ENCODE measurements at regions not wholly inside any gene's neighbourhood (a gene's known extent, or its start where the extent isn't known, plus 50 kb on each side); places are given as distances from the start of the nearest gene placed in this dataset.

- TF ChIP-seq, protein P1, sequence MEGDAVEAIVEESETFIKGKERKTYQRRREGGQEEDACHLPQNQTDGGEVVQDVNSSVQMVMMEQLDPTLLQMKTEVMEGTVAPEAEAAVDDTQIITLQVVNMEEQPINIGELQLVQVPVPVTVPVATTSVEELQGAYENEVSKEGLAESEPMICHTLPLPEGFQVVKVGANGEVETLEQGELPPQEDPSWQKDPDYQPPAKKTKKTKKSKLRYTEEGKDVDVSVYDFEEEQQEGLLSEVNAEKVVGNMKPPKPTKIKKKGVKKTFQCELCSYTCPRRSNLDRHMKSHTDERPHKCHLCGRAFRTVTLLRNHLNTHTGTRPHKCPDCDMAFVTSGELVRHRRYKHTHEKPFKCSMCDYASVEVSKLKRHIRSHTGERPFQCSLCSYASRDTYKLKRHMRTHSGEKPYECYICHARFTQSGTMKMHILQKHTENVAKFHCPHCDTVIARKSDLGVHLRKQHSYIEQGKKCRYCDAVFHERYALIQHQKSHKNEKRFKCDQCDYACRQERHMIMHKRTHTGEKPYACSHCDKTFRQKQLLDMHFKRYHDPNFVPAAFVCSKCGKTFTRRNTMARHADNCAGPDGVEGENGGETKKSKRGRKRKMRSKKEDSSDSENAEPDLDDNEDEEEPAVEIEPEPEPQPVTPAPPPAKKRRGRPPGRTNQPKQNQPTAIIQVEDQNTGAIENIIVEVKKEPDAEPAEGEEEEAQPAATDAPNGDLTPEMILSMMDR (IDR thresholded peaks at IDR 0.05; ENCODE audit: poor library complexity, severe bottlenecking) = no peak
- TF ChIP-seq EP300 (conservative IDR thresholded peaks at IDR 0.05; ENCODE audit: poor library complexity, severe bottlenecking) = no peak
- no peak for TF ChIP-seq EZH2 (IDR thresholded peaks at IDR 0.05; ENCODE audit: borderline replicate concordance, insufficient read depth, low read length, poor library complexity, severe bottlenecking)
- no peak for TF ChIP-seq RAD21 (conservative IDR thresholded peaks at IDR 0.05)
- no peak for TF ChIP-seq MXI1 (conservative IDR thresholded peaks at IDR 0.05; ENCODE audit: poor library complexity, severe bottlenecking)
- TF ChIP-seq, protein P2, sequence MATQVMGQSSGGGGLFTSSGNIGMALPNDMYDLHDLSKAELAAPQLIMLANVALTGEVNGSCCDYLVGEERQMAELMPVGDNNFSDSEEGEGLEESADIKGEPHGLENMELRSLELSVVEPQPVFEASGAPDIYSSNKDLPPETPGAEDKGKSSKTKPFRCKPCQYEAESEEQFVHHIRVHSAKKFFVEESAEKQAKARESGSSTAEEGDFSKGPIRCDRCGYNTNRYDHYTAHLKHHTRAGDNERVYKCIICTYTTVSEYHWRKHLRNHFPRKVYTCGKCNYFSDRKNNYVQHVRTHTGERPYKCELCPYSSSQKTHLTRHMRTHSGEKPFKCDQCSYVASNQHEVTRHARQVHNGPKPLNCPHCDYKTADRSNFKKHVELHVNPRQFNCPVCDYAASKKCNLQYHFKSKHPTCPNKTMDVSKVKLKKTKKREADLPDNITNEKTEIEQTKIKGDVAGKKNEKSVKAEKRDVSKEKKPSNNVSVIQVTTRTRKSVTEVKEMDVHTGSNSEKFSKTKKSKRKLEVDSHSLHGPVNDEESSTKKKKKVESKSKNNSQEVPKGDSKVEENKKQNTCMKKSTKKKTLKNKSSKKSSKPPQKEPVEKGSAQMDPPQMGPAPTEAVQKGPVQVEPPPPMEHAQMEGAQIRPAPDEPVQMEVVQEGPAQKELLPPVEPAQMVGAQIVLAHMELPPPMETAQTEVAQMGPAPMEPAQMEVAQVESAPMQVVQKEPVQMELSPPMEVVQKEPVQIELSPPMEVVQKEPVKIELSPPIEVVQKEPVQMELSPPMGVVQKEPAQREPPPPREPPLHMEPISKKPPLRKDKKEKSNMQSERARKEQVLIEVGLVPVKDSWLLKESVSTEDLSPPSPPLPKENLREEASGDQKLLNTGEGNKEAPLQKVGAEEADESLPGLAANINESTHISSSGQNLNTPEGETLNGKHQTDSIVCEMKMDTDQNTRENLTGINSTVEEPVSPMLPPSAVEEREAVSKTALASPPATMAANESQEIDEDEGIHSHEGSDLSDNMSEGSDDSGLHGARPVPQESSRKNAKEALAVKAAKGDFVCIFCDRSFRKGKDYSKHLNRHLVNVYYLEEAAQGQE (IDR thresholded peaks at IDR 0.05; ENCODE audit: borderline replicate concordance) = no peak
- no peak for TF ChIP-seq SMC3 (conservative IDR thresholded peaks at IDR 0.05; ENCODE audit: poor library complexity)
- TF ChIP-seq TAF1 (IDR thresholded peaks at IDR 0.05; ENCODE audit: low read depth) = no peak
Observed at GRCh38 chr5:90182726-90183125, 226.8 kb downstream of the CETN3 start.

All from neural cell (in vitro differentiated cells).